HCT116 (cell line): ENCODE measurements at regions not wholly inside any gene's neighbourhood (a gene's known extent, or its start where the extent isn't known, plus 50 kb on each side); places are given as distances from the start of the nearest gene placed in this dataset.

ENCODE experiments used
- ATAC-seq: fragments of 200-7000 bp; cut with Tn5 transposase; 2 replicates; pipeline ENCODE4 v1.9.1; 2020; ENCODE audit warnings: mild to moderate bottlenecking, moderate library complexity
- BruUV-seq: library from RNA; stranded (reverse); fragments of 400-500 nt; replicated peaks from 2 replicates; lab custom pipeline; 2021; lab: Mats Ljungman, UMichigan
- CTCF ChIA-PET: fragments of 300-600 bp; sonication (Branson Sonifier 250); formaldehyde crosslinking; loops from one replicate; lab custom pipeline; 2021; ENCODE audit warnings: antibody characterized with exemption; lab: Charles Lee
- POLR2A ChIA-PET: fragments of 300-600, 350-600 bp; sonication (Branson Sonifier 250); formaldehyde crosslinking; loops from one replicate; lab custom pipeline; 2021; ENCODE audit warnings: antibody characterized with exemption; lab: Charles Lee
- RAD21 ChIA-PET, 2 experiments: fragments of 300-600 bp; sonication (Branson Sonifier 250); formaldehyde crosslinking; loops; one replicate each; lab custom pipeline; 2023; ENCODE audit warnings: low total read pairs in 2 of 2; ENCODE audit not compliant: uncharacterized antibody in 2 of 2, unreplicated experiment in 2 of 2, low non-redundant PET in 1 of 2; lab: Charles Lee
- DNase-seq: peaks from one replicate; pipeline ENCODE4 v3.0.0-alpha.2; 2010; ENCODE audit warnings: low read depth, low spot score
- H2AFZ ChIP-seq: fragments of 200-600 bp; shearing (Covaris generic), sonication (generic); 2 replicates; pipeline ENCODE4 v1.6.1; 2017; ENCODE audit warnings: low read depth, mixed run types, mixed read lengths, antibody characterized with exemption, low read length; ENCODE audit not compliant: poor library complexity, severe bottlenecking
- H3K27ac ChIP-seq: 2 replicates; pipeline ENCODE4 v1.5.1; 2012; ENCODE audit warnings: low read depth, low read length
- H3K27me3 ChIP-seq: fragments of 200-600 bp; sonication (generic); 2 replicates; pipeline ENCODE4 v1.6.1; 2016; ENCODE audit warnings: mixed run types, low read length, mixed read lengths; ENCODE audit not compliant: insufficient read depth
- H3K36me3 ChIP-seq, 2 experiments: fragments of 200-500 bp in 1 of 2; fragments of 200-600 bp in 1 of 2; sonication (Bioruptor generic) in 1 of 2; sonication (generic) in 1 of 2; 2 replicates each; pipeline versions ENCODE4 v1.5.1 to v1.6.1; 2014 to 2016; ENCODE audit warnings: low read length in 2 of 2, inconsistent platforms in 1 of 2, mixed read lengths in 1 of 2, mixed run types in 1 of 2; ENCODE audit not compliant: insufficient read depth in 2 of 2, control insufficient read depth in 1 of 2
- H3K4me1 ChIP-seq, 2 experiments: fragments of 200-600 bp in 1 of 2; sonication (generic) in 1 of 2; 2 replicates each; pipeline versions ENCODE4 v1.5.1 to v1.6.1; 2012 to 2017; ENCODE audit warnings: low read length in 2 of 2, inconsistent platforms in 1 of 2, mild to moderate bottlenecking in 1 of 2, mixed read lengths in 1 of 2, mixed run types in 1 of 2, moderate library complexity in 1 of 2; ENCODE audit not compliant: insufficient read depth in 2 of 2, control insufficient read depth in 1 of 2
- H3K4me2 ChIP-seq: fragments of 200-600 bp; sonication (generic); 2 replicates; pipeline ENCODE4 v1.6.1; 2017; ENCODE audit warnings: mixed run types, low read length, mixed read lengths
- H3K4me3 ChIP-seq, 2 experiments: fragments of 200-600 bp in 1 of 2; sonication (generic) in 1 of 2; replicated peaks in 1 of 2; 2 replicates each; pipeline ENCODE4 v1.5.1; 2011 to 2016; ENCODE audit warnings: low read length in 2 of 2, control low read depth in 1 of 2, low read depth in 1 of 2, mild to moderate bottlenecking in 1 of 2, mixed read lengths in 1 of 2, mixed run types in 1 of 2
- H3K79me2 ChIP-seq: fragments of 200-600 bp; sonication (generic); 2 replicates; pipeline ENCODE4 v1.6.1; 2017; ENCODE audit warnings: mild to moderate bottlenecking, mixed run types, low read length, moderate library complexity, mixed read lengths; ENCODE audit not compliant: insufficient read depth
- H3K9ac ChIP-seq: fragments of 200-600 bp; sonication (generic); 2 replicates; pipeline ENCODE4 v1.6.1; 2016; ENCODE audit warnings: low read length, mixed read lengths
- H3K9me2 ChIP-seq: fragments of 200-600 bp; sonication (generic), shearing (Covaris generic); 2 replicates; pipeline ENCODE4 v1.6.1; 2017; ENCODE audit warnings: mixed run types, mild to moderate bottlenecking, moderate library complexity; ENCODE audit not compliant: insufficient read depth
- H3K9me3 ChIP-seq, 2 experiments: fragments of 200-500 bp in 1 of 2; fragments of 200-600 bp in 1 of 2; sonication (Bioruptor generic) in 1 of 2; sonication (generic) in 1 of 2; 2 replicates each; pipeline ENCODE4 v1.6.1; 2014 to 2017; ENCODE audit warnings: low read length in 2 of 2, mixed read lengths in 2 of 2, inconsistent platforms in 1 of 2, low read depth in 1 of 2, mild to moderate bottlenecking in 1 of 2, mixed run types in 1 of 2, moderate library complexity in 1 of 2; ENCODE audit not compliant: control insufficient read depth in 1 of 2, insufficient read depth in 1 of 2
- H4K20me1 ChIP-seq: fragments of 200-600 bp; sonication (generic), shearing (Covaris generic); 2 replicates; pipeline ENCODE4 v1.6.1; 2017; ENCODE audit warnings: mixed run types, mild to moderate bottlenecking, moderate library complexity; ENCODE audit not compliant: insufficient read depth
- ATF3 ChIP-seq: IDR thresholded peaks from 2 replicates; pipeline ENCODE4 v1.6.1; 2012
- CBX3 ChIP-seq: IDR thresholded peaks from 2 replicates; pipeline ENCODE4 v1.6.1; 2012; ENCODE audit warnings: low read depth
- CEBPB ChIP-seq: IDR thresholded peaks from 2 replicates; pipeline ENCODE4 v1.6.1; 2012; ENCODE audit warnings: low read depth
- CTCF ChIP-seq, 3 experiments: fragments of 200-600 bp in 1 of 3; sonication (generic) in 1 of 3; IDR thresholded peaks in 2 of 3; conservative IDR thresholded peaks in 1 of 3; 2 replicates each; pipeline ENCODE4 v1.5.1; 2012 to 2017; ENCODE audit warnings: low read depth in 2 of 3, low read length in 2 of 3, antibody characterized with exemption in 1 of 3, borderline replicate concordance in 1 of 3, control low read depth in 1 of 3, mild to moderate bottlenecking in 1 of 3, mixed read lengths in 1 of 3, mixed run types in 1 of 3, moderate library complexity in 1 of 3; ENCODE audit not compliant: insufficient read depth in 1 of 3
- ELF1 ChIP-seq: IDR thresholded peaks from 2 replicates; pipeline ENCODE4 v1.6.1; 2012; ENCODE audit warnings: low read depth, borderline replicate concordance
- EZH2phosphoT487 ChIP-seq: fragments of 200-600 bp; IDR thresholded peaks from 2 replicates; pipeline ENCODE4 v1.6.1; 2018; ENCODE audit warnings: antibody characterized with exemption, borderline replicate concordance
- FOSL1 ChIP-seq: IDR thresholded peaks from 2 replicates; pipeline ENCODE4 v1.6.1; 2012; ENCODE audit warnings: low read depth
- MAX ChIP-seq: IDR thresholded peaks from 2 replicates; pipeline ENCODE4 v1.6.1; 2012
- POLR2A ChIP-seq: IDR thresholded peaks from 2 replicates; pipeline ENCODE4 v1.7.0; 2011; ENCODE audit warnings: borderline replicate concordance; ENCODE audit not compliant: insufficient read depth, insufficient read length; ENCODE audit errors: extremely low read depth
- POLR2AphosphoS5 ChIP-seq: IDR thresholded peaks from 2 replicates; pipeline ENCODE4 v1.6.1; 2011; ENCODE audit warnings: mild to moderate bottlenecking, low read depth, low read length, moderate library complexity
- RAD21 ChIP-seq: IDR thresholded peaks from 2 replicates; pipeline ENCODE4 v1.6.1; 2012; ENCODE audit warnings: low read depth, mild to moderate bottlenecking
- SP1 ChIP-seq: IDR thresholded peaks from 2 replicates; pipeline ENCODE4 v1.6.1; 2012; ENCODE audit warnings: low read depth
- TCF7L2 ChIP-seq: IDR thresholded peaks from 2 replicates; pipeline ENCODE4 v1.7.0; 2011; ENCODE audit warnings: borderline replicate concordance, inconsistent platforms; ENCODE audit not compliant: insufficient read depth, insufficient read length; ENCODE audit errors: extremely low read depth
- ZFX ChIP-seq: fragments of 450-650 bp; IDR thresholded peaks from 2 replicates; pipeline ENCODE4 v1.6.1; 2017
- ZNF274 ChIP-seq: fragments of 200-500 bp; sonication (Bioruptor generic); IDR thresholded peaks from 2 replicates; pipeline ENCODE4 v1.6.1; 2014; ENCODE audit warnings: mild to moderate bottlenecking, low read depth, low read length, inconsistent platforms
- intact Hi-C: fragments of 100-400 bp; cut with micrococcal nuclease; formaldehyde crosslinking; loops from 2 replicates; pipeline ENCODE4 v1.10.0; 2022

- H3K9me2 ChIP-seq: no peaks in the 10 kb centered on the region
- POLR2A ChIA-PET: no interaction called here
- H3K79me2 ChIP-seq: no peaks in the 10 kb centered on the region
- H3K27ac ChIP-seq: no peak overlapping the region
- H3K9ac ChIP-seq: no peak overlapping the region
- no peaks in the 10 kb centered on the region for H3K4me1 ChIP-seq
- no peak overlapping the region for H2AFZ ChIP-seq
- H3K4me2 ChIP-seq: no peak overlapping the region
- intact Hi-C loops: no loop called here
- no peak overlapping the region for H3K4me3 ChIP-seq
- no peaks in the 10 kb centered on the region for H3K36me3 ChIP-seq
- no peaks in the 10 kb centered on the region for H4K20me1 ChIP-seq
- DNase-seq: no peak
- TF ChIP-seq FOSL1 (no peak), ZNF274 (no peak), CBX3 (no peak), RAD21 (no peak), SP1 (no peak), CTCF (IDR thresholded peaks at IDR 0.05 in 2 of 3, conservative IDR thresholded peaks at IDR 0.05 in 1 of 3; ENCODE audit: borderline replicate concordance in 1 of 3, insufficient read depth in 1 of 3, low read depth in 2 of 3, low read length in 2 of 3) (no peak), MAX (no peak), ZFX (no peak)
- H3K27me3 ChIP-seq: no peaks in the 10 kb centered on the region
- CTCF ChIA-PET: no interaction called here
- BruUV-seq: no TSS peak
- no peak for ATAC-seq
- RAD21 ChIA-PET: no interaction called here
- no peaks in the 10 kb centered on the region; a peak in 2 of 4 replicates for H3K9me3 ChIP-seq
Observed at GRCh38 chr13:69109891-69110525, 997.6 kb upstream of the ATXN8OS start.

- H3K9me3 ChIP-seq: no peaks in the 10 kb centered on the region; a peak in 2 of 4 replicates
- H3K4me2 ChIP-seq: no peak overlapping the region
- H3K9me2 ChIP-seq: no peaks in the 10 kb centered on the region
- DNase-seq: no peak
- H3K27me3 ChIP-seq: no peaks in the 10 kb centered on the region
- intact Hi-C loops: no loop called here
- H3K9ac ChIP-seq: no peak overlapping the region
- H3K4me3 ChIP-seq: no peak overlapping the region
- no peaks in the 10 kb centered on the region for H4K20me1 ChIP-seq
- BruUV-seq: no TSS peak
- ATAC-seq: no peak
- POLR2A ChIA-PET: no interaction called here
- no peak overlapping the region for H2AFZ ChIP-seq
- H3K4me1 ChIP-seq: no peaks in the 10 kb centered on the region
- no peak overlapping the region for H3K27ac ChIP-seq
- CTCF ChIA-PET: no interaction called here
- no peaks in the 10 kb centered on the region for H3K79me2 ChIP-seq
- RAD21 ChIA-PET: no interaction called here
- no peaks in the 10 kb centered on the region for H3K36me3 ChIP-seq
- no peak for TF ChIP-seq MAX
- no peak for TF ChIP-seq POLR2AphosphoS5
- no peak for TF ChIP-seq ZFX
- no peak for TF ChIP-seq ATF3
- no peak for TF ChIP-seq EZH2phosphoT487
- TF ChIP-seq SP1: no peak
- TF ChIP-seq ELF1: no peak
- TF ChIP-seq CEBPB: no peak
- TF ChIP-seq POLR2A: no peak
- TF ChIP-seq ZNF274: no peak
- no peak for TF ChIP-seq TCF7L2
Observed at GRCh38 chr13:69108486-69108885, 999.1 kb upstream of the ATXN8OS start.
